Endodermal cell (in vitro differentiated cells): ENCODE measurements at regions not wholly inside any gene's neighbourhood (a gene's known extent, or its start where the extent isn't known, plus 50 kb on each side); places are given as distances from the start of the nearest gene placed in this dataset.

Experiments used
- DNase-seq: peaks from one replicate; pipeline ENCODE4 v3.0.0-alpha.2; 2017
- H3K27ac ChIP-seq: 2 replicates; pipeline ENCODE4 v1.5.1; 2013; ENCODE audit warnings: mild to moderate bottlenecking, low read depth, low read length, moderate library complexity
- H3K27me3 ChIP-seq: 2 replicates; pipeline ENCODE4 v1.6.1; 2013; ENCODE audit warnings: mild to moderate bottlenecking, low read length, moderate library complexity; ENCODE audit not compliant: insufficient read depth, control insufficient read depth, poor library complexity, severe bottlenecking
- H3K36me3 ChIP-seq: 2 replicates; pipeline ENCODE4 v1.7.0; 2013; ENCODE audit warnings: mild to moderate bottlenecking, low read length, moderate library complexity; ENCODE audit not compliant: control insufficient read depth, insufficient read depth
- H3K4me1 ChIP-seq: one replicate; pipeline ENCODE4 v1.7.0; 2013; ENCODE audit warnings: low read length; ENCODE audit not compliant: control insufficient read depth, insufficient read depth
- H3K4me3 ChIP-seq: 2 replicates; pipeline ENCODE4 v1.5.1; 2013; ENCODE audit warnings: mild to moderate bottlenecking, low read length, moderate library complexity
- H3K9ac ChIP-seq: 2 replicates; pipeline ENCODE4 v1.6.1; 2013; ENCODE audit warnings: mild to moderate bottlenecking, low read length, moderate library complexity; ENCODE audit not compliant: poor library complexity, severe bottlenecking; ENCODE audit errors: extremely low read depth
- H3K9me3 ChIP-seq: 2 replicates; pipeline ENCODE4 v1.6.1; 2013; ENCODE audit warnings: mild to moderate bottlenecking, low read length, moderate library complexity; ENCODE audit not compliant: control insufficient read depth
- H3K27ac Mint-ChIP-seq: 2 replicates; pipeline ENCODE4 v1.8.0; 2020; ENCODE audit warnings: mixed read lengths
- H3K27me3 Mint-ChIP-seq: 2 replicates; pipeline ENCODE4 v1.8.0; 2021; ENCODE audit warnings: mild to moderate bottlenecking, mixed read lengths; ENCODE audit not compliant: insufficient read depth
- H3K36me3 Mint-ChIP-seq: 2 replicates; pipeline ENCODE4 v1.8.0; 2020; ENCODE audit warnings: low read depth, mixed read lengths
- H3K4me1 Mint-ChIP-seq: 2 replicates; pipeline ENCODE4 v1.8.0; 2020; ENCODE audit warnings: mixed read lengths
- H3K4me3 Mint-ChIP-seq: 2 replicates; pipeline ENCODE4 v1.8.0; 2020; ENCODE audit warnings: mild to moderate bottlenecking, moderate library complexity, mixed read lengths
- H3K9me3 Mint-ChIP-seq: 2 replicates; pipeline ENCODE4 v1.8.0; 2020; ENCODE audit warnings: mild to moderate bottlenecking, mixed read lengths
- WGBS, 2 experiments: methylation state at CpG; one replicate each; pipeline versions ENCODE4 v1.1.5 to v1.1.7; 2013; ENCODE audit warnings: missing lambda C conversion rate in 2 of 2, mixed read lengths in 1 of 2; ENCODE audit not compliant: insufficient coverage in 1 of 2, insufficient read length in 1 of 2; 5-methylcytosine and 5-hydroxymethylcytosine counted together
- TF ChIP-seq, protein P1 (sequence below): fragments of 200-600 bp; sonication (generic); conservative IDR thresholded peaks from 2 replicates; pipeline ENCODE4 v1.5.0; 2021; ENCODE audit warnings: antibody characterized with exemption, mild to moderate bottlenecking

DNA sequence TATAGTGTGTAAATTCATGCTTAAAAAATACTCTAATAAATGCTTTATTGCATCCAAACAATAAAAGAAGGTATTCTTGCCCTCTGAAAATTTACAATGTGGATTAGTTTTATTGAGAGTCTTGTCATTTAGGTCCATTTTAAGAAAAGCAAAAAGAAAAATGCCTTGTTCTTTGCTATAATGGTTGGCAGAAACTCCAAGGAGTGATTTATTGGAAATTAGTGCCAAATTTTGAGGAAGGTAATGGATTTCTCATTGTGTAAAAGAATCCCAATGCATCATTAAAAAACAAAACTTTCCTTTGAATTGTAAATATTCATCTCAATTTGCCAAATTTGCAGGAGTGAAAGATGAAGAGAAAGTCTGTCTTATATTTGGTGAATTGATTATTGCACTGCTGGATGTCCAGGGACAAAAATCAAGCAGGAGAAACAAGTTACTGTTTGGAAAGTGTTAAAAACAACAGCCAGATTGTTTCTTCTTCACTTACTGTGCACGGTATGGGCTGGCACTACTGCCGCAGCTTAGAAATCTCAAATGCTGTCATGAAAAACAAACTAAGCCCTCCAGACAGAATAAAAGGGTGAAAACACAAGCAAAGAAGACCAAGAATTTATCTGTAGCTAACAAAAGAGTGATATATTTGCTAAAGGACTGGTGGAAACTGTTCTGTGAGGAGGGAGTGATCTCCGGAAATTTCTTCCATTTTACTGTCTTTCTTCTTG lies 511.7 kb downstream of the TMTC2 start:
- peaks cover 3% of the 10 kb centered on the region for H3K4me1 ChIP-seq
- no peaks in the 10 kb centered on the region for H3K9me3 ChIP-seq
- WGBS, 2 experiments = 6 to 12% methylated on average over 2 to 3 of the region's 3 CpGs
- H3K4me3 ChIP-seq = peak overlapping the region; percentile 31
- peak overlapping the region; percentile 24 for H3K9ac ChIP-seq
- Mint-ChIP-seq H3K4me3 (peak overlapping the region; percentile 23), H3K9me3 (peaks cover 7% of the 10 kb centered on the region), H3K4me1 (peaks cover 26% of the 10 kb centered on the region), H3K36me3 (no peaks in the 10 kb centered on the region), H3K27ac (peak overlapping the region; percentile 62), H3K27me3 (peaks cover 1% of the 10 kb centered on the region)
- peak overlapping the region; percentile 79 for H3K27ac ChIP-seq
- TF ChIP-seq, protein P1, sequence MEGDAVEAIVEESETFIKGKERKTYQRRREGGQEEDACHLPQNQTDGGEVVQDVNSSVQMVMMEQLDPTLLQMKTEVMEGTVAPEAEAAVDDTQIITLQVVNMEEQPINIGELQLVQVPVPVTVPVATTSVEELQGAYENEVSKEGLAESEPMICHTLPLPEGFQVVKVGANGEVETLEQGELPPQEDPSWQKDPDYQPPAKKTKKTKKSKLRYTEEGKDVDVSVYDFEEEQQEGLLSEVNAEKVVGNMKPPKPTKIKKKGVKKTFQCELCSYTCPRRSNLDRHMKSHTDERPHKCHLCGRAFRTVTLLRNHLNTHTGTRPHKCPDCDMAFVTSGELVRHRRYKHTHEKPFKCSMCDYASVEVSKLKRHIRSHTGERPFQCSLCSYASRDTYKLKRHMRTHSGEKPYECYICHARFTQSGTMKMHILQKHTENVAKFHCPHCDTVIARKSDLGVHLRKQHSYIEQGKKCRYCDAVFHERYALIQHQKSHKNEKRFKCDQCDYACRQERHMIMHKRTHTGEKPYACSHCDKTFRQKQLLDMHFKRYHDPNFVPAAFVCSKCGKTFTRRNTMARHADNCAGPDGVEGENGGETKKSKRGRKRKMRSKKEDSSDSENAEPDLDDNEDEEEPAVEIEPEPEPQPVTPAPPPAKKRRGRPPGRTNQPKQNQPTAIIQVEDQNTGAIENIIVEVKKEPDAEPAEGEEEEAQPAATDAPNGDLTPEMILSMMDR = no peak
- no peaks in the 10 kb centered on the region for H3K27me3 ChIP-seq
- DNase-seq = no peak
- no peaks in the 10 kb centered on the region for H3K36me3 ChIP-seq

DNA sequence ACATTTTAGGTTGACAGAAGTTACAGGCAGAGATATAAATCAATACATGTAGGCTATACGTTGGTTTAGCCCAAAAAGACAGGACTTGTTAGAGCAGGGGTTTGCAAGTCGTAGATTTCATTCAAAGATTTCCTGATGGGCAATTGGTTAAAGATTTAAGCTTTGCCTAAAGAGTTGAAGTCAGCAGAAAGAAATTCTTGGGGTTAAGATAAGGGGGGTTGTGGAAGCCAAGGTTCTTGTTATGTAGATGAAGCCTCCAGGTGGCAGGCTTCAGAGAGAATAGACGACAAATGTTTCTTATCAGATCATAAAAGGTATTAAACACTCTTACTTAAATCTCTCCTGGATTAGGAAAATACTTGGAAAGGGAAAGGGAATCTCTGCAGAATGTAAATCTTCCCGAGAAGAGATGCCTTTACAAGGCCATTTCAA lies 510.8 kb downstream of the TMTC2 start:
- DNase-seq = peak; percentile 54
- no peaks in the 10 kb centered on the region for H3K27me3 ChIP-seq
- H3K36me3 ChIP-seq = no peaks in the 10 kb centered on the region
- peaks cover 26% of the 10 kb centered on the region for H3K4me1 Mint-ChIP-seq
- WGBS, 2 experiments = 20 to 23% methylated on average over 2 to 3 of the region's 4 CpGs
- no peak overlapping the region for H3K4me3 Mint-ChIP-seq
- H3K27ac Mint-ChIP-seq = peak overlapping the region; percentile 69
- peaks cover 1% of the 10 kb centered on the region for H3K27me3 Mint-ChIP-seq
- no peak overlapping the region for H3K9ac ChIP-seq
- H3K9me3 ChIP-seq = no peaks in the 10 kb centered on the region
- H3K9me3 Mint-ChIP-seq = peaks cover 14% of the 10 kb centered on the region
- TF ChIP-seq, protein P1 = peak; percentile 49
- peaks cover 3% of the 10 kb centered on the region for H3K4me1 ChIP-seq
- no peak overlapping the region for H3K27ac ChIP-seq
- H3K36me3 Mint-ChIP-seq = no peaks in the 10 kb centered on the region
- H3K4me3 ChIP-seq = peak overlapping the region; percentile 3

DNA sequence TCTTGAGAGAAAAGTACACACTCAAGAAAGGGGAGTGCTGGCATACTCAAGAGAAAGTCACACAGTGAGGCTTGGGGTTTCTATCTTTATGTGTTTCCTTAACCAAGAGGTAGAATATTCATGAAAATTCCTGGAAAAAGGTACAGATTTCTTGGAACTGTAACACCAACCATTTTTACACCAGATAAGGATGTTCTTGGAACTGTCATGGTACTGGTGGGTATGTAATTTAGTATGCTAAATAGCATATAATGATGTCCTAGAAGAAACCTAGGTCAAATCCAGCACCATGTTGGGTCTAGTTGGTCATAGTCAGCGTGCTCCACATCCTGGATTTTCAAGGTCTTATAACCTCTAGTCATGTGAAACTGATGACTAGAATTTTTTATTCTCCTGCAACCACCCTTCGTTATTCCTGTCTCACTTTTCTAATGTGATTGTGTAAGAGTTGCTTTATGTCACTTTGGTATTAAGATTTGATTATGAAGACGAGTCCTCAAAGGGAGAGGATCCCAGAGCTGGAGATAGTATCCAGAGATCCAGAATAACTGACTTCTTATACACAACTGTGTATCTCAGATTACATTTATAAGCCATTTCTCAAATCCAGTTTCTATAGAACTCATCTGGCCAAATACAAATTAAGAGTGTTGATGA lies 510.1 kb downstream of the TMTC2 start:
- peaks cover 3% of the 10 kb centered on the region for H3K4me1 ChIP-seq
- no peak overlapping the region for H3K27ac ChIP-seq

More for the DNA sequence above, 510.1 kb downstream of the TMTC2 start:
- TF ChIP-seq, protein P1 = no peak
- Mint-ChIP-seq H3K36me3 (no peaks in the 10 kb centered on the region), H3K27ac (peak overlapping the region; percentile 36), H3K27me3 (peaks cover 1% of the 10 kb centered on the region), H3K4me3 (no peak overlapping the region), H3K4me1 (peaks cover 26% of the 10 kb centered on the region), H3K9me3 (peaks cover 14% of the 10 kb centered on the region)
- Histone ChIP-seq H3K9ac (no peak overlapping the region), H3K27me3 (no peaks in the 10 kb centered on the region), H3K9me3 (no peaks in the 10 kb centered on the region), H3K36me3 (no peaks in the 10 kb centered on the region), H3K4me3 (peak overlapping the region; percentile 3)
- 93 to 100% methylated on average over 2 to 3 of the region's 3 CpGs for WGBS, 2 experiments
- no peak for DNase-seq
